Fibroblast of lung (primary cell): ENCODE measurements at regions not wholly inside any gene's neighbourhood (a gene's known extent, or its start where the extent isn't known, plus 50 kb on each side); places are given as distances from the start of the nearest gene placed in this dataset.

Experiments
- DNase-seq, 2 donors: peaks; one replicate each; pipeline versions ENCODE4 v3.0.0 to v3.0.0-alpha.2; 2010; ENCODE audit warnings: low read depth in 2 of 2
- H2AFZ ChIP-seq: 2 replicates; pipeline ENCODE4 v1.5.1; 2012; ENCODE audit warnings: low read length, control low read depth, inconsistent platforms
- H3K27ac ChIP-seq: 2 replicates; pipeline ENCODE4 v1.5.1; 2011; ENCODE audit warnings: low read length, control low read depth; ENCODE audit not compliant: insufficient read depth
- H3K27me3 ChIP-seq: 2 replicates; pipeline ENCODE4 v1.5.1; 2011; ENCODE audit warnings: mild to moderate bottlenecking, low read length; ENCODE audit not compliant: control insufficient read depth, insufficient read depth
- H3K36me3 ChIP-seq: 2 replicates; pipeline ENCODE4 v1.5.1; 2011; ENCODE audit warnings: low read length; ENCODE audit not compliant: control insufficient read depth, insufficient read depth
- H3K4me1 ChIP-seq: 2 replicates; pipeline ENCODE4 v1.5.1; 2011; ENCODE audit warnings: low read length; ENCODE audit not compliant: control insufficient read depth, insufficient read depth; ENCODE audit errors: extremely low read depth
- H3K4me2 ChIP-seq: 2 replicates; pipeline ENCODE4 v1.5.1; 2011; ENCODE audit warnings: low read length, control low read depth; ENCODE audit not compliant: insufficient read depth; ENCODE audit errors: extremely low read depth
- H3K4me3 ChIP-seq, 4 experiments: fragments of 200-600 bp in 1 of 4; sonication (generic) in 1 of 4; replicated peaks in 1 of 4; 2 replicates each; pipeline ENCODE4 v1.5.1; 2011 to 2016; ENCODE audit warnings: low read length in 4 of 4, low read depth in 3 of 4, mild to moderate bottlenecking in 3 of 4, control low read depth in 2 of 4, inconsistent platforms in 1 of 4, mixed read lengths in 1 of 4; ENCODE audit not compliant: insufficient read depth in 1 of 4; ENCODE audit errors: control extremely low read depth in 1 of 4
- H3K79me2 ChIP-seq: 2 replicates; pipeline ENCODE4 v1.5.1; 2012; ENCODE audit warnings: mild to moderate bottlenecking, low read length, inconsistent platforms; ENCODE audit not compliant: control insufficient read depth, insufficient read depth
- H3K9ac ChIP-seq: 2 replicates; pipeline ENCODE4 v1.5.1; 2011; ENCODE audit warnings: mild to moderate bottlenecking, low read length, control low read depth; ENCODE audit not compliant: insufficient read depth
- H3K9me3 ChIP-seq: 2 replicates; pipeline ENCODE4 v1.5.1; 2012; ENCODE audit warnings: low read depth, low read length; ENCODE audit not compliant: control insufficient read depth, insufficient read depth
- H4K20me1 ChIP-seq: 2 replicates; pipeline ENCODE4 v1.5.1; 2011; ENCODE audit warnings: low read length; ENCODE audit not compliant: control insufficient read depth, insufficient read depth; ENCODE audit errors: extremely low read depth
- EZH2 ChIP-seq: IDR thresholded peaks from 2 replicates; pipeline ENCODE4 v1.5.1; 2012; ENCODE audit warnings: low read length, control low read depth, mild to moderate bottlenecking; ENCODE audit errors: missing control alignments
- TF ChIP-seq, protein P1 (sequence below), 2 donors: IDR thresholded peaks in 1 of 2; conservative IDR thresholded peaks in 1 of 2; 1 replicate in 1 of 2; 2 replicates in 1 of 2; pipeline ENCODE4 v1.5.1; 2011 to 2012; ENCODE audit warnings: low read length in 2 of 2, control low read depth in 1 of 2, inconsistent platforms in 1 of 2, low read depth in 1 of 2, mild to moderate bottlenecking in 1 of 2

DNA sequence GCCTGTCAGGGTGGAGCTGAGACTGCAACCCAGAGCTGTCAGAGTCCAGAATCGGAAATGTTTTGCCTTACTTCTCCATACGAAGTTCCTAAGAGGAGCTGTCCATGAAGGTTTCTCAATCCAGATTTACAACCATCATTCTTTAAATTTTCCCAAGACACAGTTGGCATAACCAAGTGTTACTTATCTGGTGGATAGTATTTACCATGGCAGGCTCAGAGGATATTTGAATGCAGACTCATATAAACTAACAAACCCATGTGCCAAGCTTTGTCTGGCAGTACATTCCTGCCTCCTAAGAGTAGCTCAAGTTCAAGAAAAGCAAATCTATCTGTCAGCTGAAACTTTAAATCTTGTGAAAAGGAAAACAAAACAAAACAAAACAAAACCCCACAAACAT lies 267.9 kb downstream of the ZNF326 start:
- no peaks in the 10 kb centered on the region for H3K9me3 ChIP-seq
- H3K4me3 ChIP-seq = no peak overlapping the region
- H2AFZ ChIP-seq = no peak overlapping the region
- H4K20me1 ChIP-seq = no peaks in the 10 kb centered on the region
- H3K4me2 ChIP-seq = no peak overlapping the region
- no peaks in the 10 kb centered on the region for H3K36me3 ChIP-seq
- TF ChIP-seq EZH2 = no peak
- TF ChIP-seq, protein P1, sequence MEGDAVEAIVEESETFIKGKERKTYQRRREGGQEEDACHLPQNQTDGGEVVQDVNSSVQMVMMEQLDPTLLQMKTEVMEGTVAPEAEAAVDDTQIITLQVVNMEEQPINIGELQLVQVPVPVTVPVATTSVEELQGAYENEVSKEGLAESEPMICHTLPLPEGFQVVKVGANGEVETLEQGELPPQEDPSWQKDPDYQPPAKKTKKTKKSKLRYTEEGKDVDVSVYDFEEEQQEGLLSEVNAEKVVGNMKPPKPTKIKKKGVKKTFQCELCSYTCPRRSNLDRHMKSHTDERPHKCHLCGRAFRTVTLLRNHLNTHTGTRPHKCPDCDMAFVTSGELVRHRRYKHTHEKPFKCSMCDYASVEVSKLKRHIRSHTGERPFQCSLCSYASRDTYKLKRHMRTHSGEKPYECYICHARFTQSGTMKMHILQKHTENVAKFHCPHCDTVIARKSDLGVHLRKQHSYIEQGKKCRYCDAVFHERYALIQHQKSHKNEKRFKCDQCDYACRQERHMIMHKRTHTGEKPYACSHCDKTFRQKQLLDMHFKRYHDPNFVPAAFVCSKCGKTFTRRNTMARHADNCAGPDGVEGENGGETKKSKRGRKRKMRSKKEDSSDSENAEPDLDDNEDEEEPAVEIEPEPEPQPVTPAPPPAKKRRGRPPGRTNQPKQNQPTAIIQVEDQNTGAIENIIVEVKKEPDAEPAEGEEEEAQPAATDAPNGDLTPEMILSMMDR (conservative IDR thresholded peaks at IDR 0.05 in 1 of 2, IDR thresholded peaks at IDR 0.05 in 1 of 2; ENCODE audit: low read depth in 1 of 2, low read length in 2 of 2) = no peak
- peak in 1 of 2 donors; percentile 6 for DNase-seq
- H3K4me1 ChIP-seq = no peaks in the 10 kb centered on the region
- H3K9ac ChIP-seq = no peak overlapping the region
- no peaks in the 10 kb centered on the region for H3K79me2 ChIP-seq
- no peaks in the 10 kb centered on the region for H3K27me3 ChIP-seq
- H3K27ac ChIP-seq = no peak overlapping the region

DNA sequence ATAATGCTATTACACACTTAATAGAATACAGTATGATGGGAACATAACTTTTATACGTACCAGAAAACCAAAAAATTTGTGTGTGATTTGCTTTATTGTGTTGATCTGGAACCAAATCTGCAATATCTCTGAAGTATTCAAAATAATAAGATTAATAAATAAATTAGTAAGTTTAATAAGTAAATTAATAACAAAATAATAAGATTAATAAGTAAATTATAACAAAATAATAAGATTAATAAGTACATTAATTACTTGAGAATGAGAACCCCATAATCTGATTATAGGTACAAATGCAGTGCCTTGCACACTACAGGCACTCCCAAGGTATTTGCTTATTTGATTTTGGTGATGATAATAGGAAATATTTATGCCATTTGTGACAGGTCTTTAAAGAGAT lies 267.4 kb downstream of the ZNF326 start:
- Histone ChIP-seq H3K79me2 (no peaks in the 10 kb centered on the region), H3K9ac (no peak overlapping the region), H3K4me2 (no peak overlapping the region), H3K4me1 (no peaks in the 10 kb centered on the region), H3K4me3 (no peak overlapping the region), H2AFZ (no peak overlapping the region), H4K20me1 (no peaks in the 10 kb centered on the region), H3K9me3 (no peaks in the 10 kb centered on the region), H3K27ac (no peak overlapping the region), H3K36me3 (no peaks in the 10 kb centered on the region), H3K27me3 (no peaks in the 10 kb centered on the region)
- no peak for DNase-seq
- TF ChIP-seq EZH2 = no peak
- TF ChIP-seq, protein P1 (conservative IDR thresholded peaks at IDR 0.05 in 1 of 2, IDR thresholded peaks at IDR 0.05 in 1 of 2; ENCODE audit: low read depth in 1 of 2, low read length in 2 of 2) = no peak

DNA sequence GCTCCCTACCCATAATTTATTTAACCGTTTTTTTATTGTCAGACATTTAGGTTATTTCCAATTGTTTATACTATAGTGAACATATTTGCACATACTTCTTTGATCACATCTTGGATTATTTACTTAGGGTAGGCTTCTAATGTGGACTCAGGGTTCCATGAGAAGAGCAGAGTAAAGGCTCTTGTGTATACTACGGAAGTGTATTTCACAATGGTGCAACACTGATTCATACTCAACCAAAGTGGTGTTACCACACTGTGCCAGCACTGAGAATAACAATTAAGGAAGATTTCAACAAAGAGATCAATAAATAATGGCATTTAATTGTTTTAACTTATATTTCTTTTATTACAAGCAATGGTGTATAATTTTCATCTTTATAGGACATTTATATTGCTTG lies 251.2 kb downstream of the ZNF326 start:
- H3K27ac ChIP-seq = no peak overlapping the region
- no peaks in the 10 kb centered on the region for H3K4me1 ChIP-seq
- no peaks in the 10 kb centered on the region for H3K79me2 ChIP-seq
- no peaks in the 10 kb centered on the region for H3K27me3 ChIP-seq
- no peak overlapping the region for H3K4me2 ChIP-seq
- H2AFZ ChIP-seq = no peak overlapping the region
- H4K20me1 ChIP-seq = no peaks in the 10 kb centered on the region
- H3K36me3 ChIP-seq = no peaks in the 10 kb centered on the region
- TF ChIP-seq, protein P1 (conservative IDR thresholded peaks at IDR 0.05 in 1 of 2, IDR thresholded peaks at IDR 0.05 in 1 of 2; ENCODE audit: low read depth in 1 of 2, low read length in 2 of 2) = no peak
- no peak for TF ChIP-seq EZH2
- no peak overlapping the region for H3K9ac ChIP-seq
- H3K4me3 ChIP-seq = no peak overlapping the region
- no peaks in the 10 kb centered on the region for H3K9me3 ChIP-seq
- DNase-seq = no peak
